T-helper 9 cell (primary cell): ENCODE measurements at regions not wholly inside any gene's neighbourhood (a gene's known extent, or its start where the extent isn't known, plus 50 kb on each side); places are given as distances from the start of the nearest gene placed in this dataset.

Experiments
- DNase-seq: peaks from one replicate; pipeline ENCODE4 v3.0.0-alpha.2; 2020

DNA sequence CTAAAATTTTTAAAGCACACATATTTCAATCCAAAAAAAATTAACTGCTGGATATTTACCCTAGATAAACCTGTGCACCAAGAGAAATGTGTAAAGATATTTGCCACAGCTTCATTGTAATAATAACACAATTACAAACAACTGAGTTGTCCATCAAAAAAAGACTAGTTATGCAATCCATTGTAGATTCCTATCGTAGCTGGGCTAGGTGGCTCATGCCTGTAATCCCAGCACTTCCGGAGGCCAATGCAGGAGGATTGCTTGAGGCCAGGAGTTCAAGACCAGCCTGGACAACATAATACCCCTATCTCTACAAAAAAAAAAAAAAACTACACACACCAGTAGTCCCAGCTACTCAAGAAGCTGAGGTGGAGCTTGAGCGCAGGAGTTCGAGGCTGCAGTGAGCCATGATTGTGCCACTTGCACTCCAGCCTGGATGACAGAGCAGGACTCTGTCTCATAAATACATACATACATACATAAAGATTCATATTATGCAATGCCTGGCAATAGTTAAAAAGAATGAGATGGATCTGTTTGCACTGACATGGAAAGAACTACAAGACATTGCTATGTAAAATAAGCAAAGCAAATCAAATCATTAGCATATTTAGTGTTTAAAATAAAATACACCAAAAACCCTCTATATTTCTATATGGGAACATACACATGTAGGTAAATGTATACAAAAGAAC lies 56.5 kb upstream of the CCDC28A start:
- no peak for DNase-seq

DNA sequence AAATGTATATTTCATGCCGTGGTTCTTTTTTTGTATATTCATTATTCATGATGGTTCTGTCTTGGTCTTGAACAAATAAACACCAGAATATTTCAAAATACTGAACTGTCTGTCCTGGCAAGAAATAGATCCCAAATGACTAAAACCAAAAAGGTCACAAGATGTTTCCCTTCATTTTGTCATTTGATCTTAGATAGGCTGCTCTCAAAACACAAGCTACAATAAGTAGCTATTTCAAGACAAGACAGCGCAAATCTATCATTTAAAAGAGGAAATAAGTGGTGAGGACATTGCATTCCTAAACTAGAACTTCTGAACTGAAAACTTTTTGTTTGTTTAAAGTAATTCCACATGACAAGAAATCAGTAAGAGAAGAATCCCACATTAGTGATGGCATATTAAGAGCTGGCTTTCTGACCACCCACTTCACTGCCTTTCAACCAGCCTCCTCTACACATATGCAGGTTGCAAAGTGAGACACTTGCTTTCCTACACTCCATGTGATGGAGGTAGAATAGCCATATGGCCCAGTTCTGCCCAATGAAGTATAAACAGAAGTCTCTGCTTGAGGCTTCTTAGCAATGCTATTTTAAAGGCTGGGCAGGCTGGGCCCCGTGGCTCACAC lies 54.4 kb upstream of the CCDC28A start:
- DNase-seq: no peak

DNA sequence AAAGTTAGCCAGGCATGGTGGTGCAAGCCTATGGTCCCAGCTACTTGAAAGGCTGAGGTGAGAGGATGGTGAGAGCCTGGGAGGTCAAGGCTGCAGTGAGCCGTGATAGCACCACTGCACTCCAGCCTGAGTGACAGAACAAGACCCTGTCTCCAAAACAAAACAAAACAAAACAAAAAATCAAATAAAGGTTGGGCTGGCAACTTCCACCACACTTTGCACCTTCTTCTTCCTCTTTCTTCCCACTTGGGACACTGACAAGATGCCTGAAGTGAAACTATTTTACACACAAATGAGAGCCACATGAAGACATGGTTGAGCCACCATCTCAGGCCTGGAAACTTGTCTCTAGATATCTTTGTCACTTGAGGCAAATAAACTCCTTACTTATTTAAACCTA lies 53.8 kb upstream of the CCDC28A start:
- no peak for DNase-seq

DNA sequence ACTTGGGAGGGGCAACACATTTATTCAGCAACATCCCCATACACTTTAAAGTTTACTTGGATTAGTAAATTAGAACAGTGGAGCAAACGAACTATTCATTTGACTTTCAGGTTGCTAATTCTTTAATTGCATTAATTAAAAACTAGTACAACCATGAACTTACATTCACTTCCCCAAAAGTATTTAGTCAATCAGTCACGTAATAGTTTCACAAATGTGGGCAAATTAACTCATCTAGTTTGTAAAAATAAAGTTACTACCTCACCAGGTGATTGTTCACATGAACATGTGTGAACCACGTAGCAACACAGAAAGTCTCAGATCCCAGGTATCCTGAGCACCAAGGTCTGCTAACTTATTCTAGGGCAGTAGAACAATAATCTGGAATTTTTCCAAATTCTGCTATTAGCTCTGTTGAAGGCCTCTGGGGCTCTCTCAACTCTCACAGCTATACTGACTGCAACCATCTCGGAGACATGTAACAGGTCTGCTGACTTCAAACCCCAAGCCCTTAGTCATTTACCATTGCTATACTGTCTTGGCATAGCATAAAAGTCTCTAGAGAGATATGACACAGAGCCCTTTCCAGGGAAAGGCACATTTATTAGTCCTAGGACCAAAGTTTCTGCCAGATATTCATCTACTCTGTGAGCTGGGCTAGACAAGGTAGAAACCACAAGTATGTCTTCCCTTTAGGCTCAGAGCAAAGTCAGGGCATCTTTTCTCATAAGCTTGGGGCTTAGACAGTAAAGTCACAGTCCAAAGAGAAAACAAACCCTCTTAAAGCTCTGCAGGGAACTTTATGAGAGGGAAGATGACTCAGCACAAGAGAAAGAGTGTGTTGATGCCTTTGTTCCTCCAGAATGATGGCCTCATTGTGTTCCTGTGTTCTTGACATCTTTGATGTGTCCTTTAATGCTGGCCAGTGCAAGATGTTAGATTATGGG lies 50.9 kb upstream of the CCDC28A start:
- DNase-seq: no peak
